A549 (cell line): ENCODE measurements at regions not wholly inside any gene's neighbourhood (a gene's known extent, or its start where the extent isn't known, plus 50 kb on each side); places are given as distances from the start of the nearest gene placed in this dataset.
"Not testable (repeated sequence)": the region's sequence is repeated elsewhere in the genome, so short reads cannot be mapped to it uniquely, and the experiment has no call there.

ENCODE experiments used
- ATAC-seq, 2 experiments: fragments of 200-7000 bp in 1 of 2; fragments of >200 bp in 1 of 2; cut with Nextera tagmentation in 1 of 2; cut with Tn5 transposase in 1 of 2; 3 replicates each; pipeline versions ENCODE4 v1.8.0 to v1.9.1; 2018 to 2020; ENCODE audit warnings: mild to moderate bottlenecking in 1 of 2, moderate library complexity in 1 of 2
- CTCF ChIA-PET: fragments of 300-600 bp; sonication (Branson Sonifier 250); formaldehyde crosslinking; extraction: SDS; loops from one replicate; lab custom pipeline; 2021; ENCODE audit warnings: antibody characterized with exemption, inconsistent platforms; lab: Yijun Ruan, JAX
- POLR2A ChIA-PET: fragments of 350-600 bp; formaldehyde crosslinking; extraction: SDS; loops from one replicate; lab custom pipeline; 2021; ENCODE audit warnings: antibody characterized with exemption, inconsistent platforms; lab: Yijun Ruan, JAX
- DNase-seq, 2 experiments: peaks; one replicate each; pipeline versions ENCODE4 v3.0.0 to v3.0.0-alpha.2; 2011 to 2016; ENCODE audit warnings: low read depth in 1 of 2, low spot score in 1 of 2
- FAIRE-seq: peaks from 2 replicates; lab custom pipeline; 2011; peaks lifted over from hg19 to GRCh38; lab: Jason Lieb, UNC
- H3K27ac ChIP-seq, 2 experiments: fragments of >200 bp; sonication (Bioruptor Twin); formaldehyde crosslinking; 3 replicates each; pipeline ENCODE4 v1.5.1; 2016 to 2017
- H3K4me1 ChIP-seq: fragments of >200 bp; sonication (Bioruptor Twin); formaldehyde crosslinking; 3 replicates; pipeline ENCODE4 v1.6.1; 2016
- H3K4me2 ChIP-seq: fragments of >200 bp; sonication (Bioruptor Twin); formaldehyde crosslinking; 3 replicates; pipeline ENCODE4 v1.6.1; 2016
- H3K4me3 ChIP-seq: fragments of >200 bp; sonication (Bioruptor Twin); formaldehyde crosslinking; 3 replicates; pipeline ENCODE4 v1.5.1; 2016
- H3K9me3 ChIP-seq: fragments of >200 bp; sonication (Bioruptor Twin); formaldehyde crosslinking; 3 replicates; pipeline ENCODE4 v1.6.1; 2016
- CEBPB ChIP-seq, 2 experiments: fragments of >200 bp in 1 of 2; sonication (Bioruptor Twin) in 1 of 2; formaldehyde crosslinking in 1 of 2; IDR thresholded peaks; 2 replicates each; pipeline ENCODE4 v1.6.1; 2012 to 2016
- E2F6 ChIP-seq: IDR thresholded peaks from 2 replicates; pipeline ENCODE4 v1.6.1; 2012; ENCODE audit warnings: low read depth, borderline replicate concordance
- FOXS1 ChIP-seq: fragments of 250-450 bp; sonication (Bioruptor Pico); IDR thresholded peaks from 2 replicates; pipeline ENCODE4 v1.5.0; 2020; ENCODE audit warnings: mild to moderate bottlenecking, moderate library complexity
- GATA3 ChIP-seq: IDR thresholded peaks from 2 replicates; pipeline ENCODE4 v1.6.1; 2012; ENCODE audit warnings: borderline replicate concordance
- HOXA7 ChIP-seq: fragments of 250-450 bp; sonication (Bioruptor Pico); IDR thresholded peaks from 2 replicates; pipeline ENCODE4 v1.5.0; 2020; ENCODE audit warnings: mild to moderate bottlenecking, moderate library complexity
- KDM1A ChIP-seq: fragments of 200-600 bp; sonication (generic); IDR thresholded peaks from 2 replicates; pipeline ENCODE4 v1.6.1; 2016; ENCODE audit warnings: low read depth, mild to moderate bottlenecking
- KDM5A ChIP-seq: fragments of 200-600 bp; sonication (generic); IDR thresholded peaks from 2 replicates; pipeline ENCODE4 v1.6.1; 2016; ENCODE audit warnings: antibody characterized with exemption, mild to moderate bottlenecking
- MAFK ChIP-seq: fragments of 450-650 bp; IDR thresholded peaks from 2 replicates; pipeline ENCODE4 v1.6.1; 2014; ENCODE audit not compliant: partially characterized antibody
- POLR2A ChIP-seq: IDR thresholded peaks from 2 replicates; pipeline ENCODE4 v1.6.1; 2012; ENCODE audit warnings: mild to moderate bottlenecking, low read length
- RARB ChIP-seq: fragments of 250-450 bp; sonication (Bioruptor Pico); IDR thresholded peaks from 2 replicates; pipeline ENCODE4 v1.8.0; 2021; ENCODE audit warnings: mild to moderate bottlenecking, moderate library complexity
- RFX5 ChIP-seq: fragments of 450-650 bp; IDR thresholded peaks from 2 replicates; pipeline ENCODE4 v1.7.1; 2014; ENCODE audit warnings: antibody characterized with exemption, mild to moderate bottlenecking, moderate library complexity
- RNF2 ChIP-seq: fragments of 200-600 bp; sonication (generic); IDR thresholded peaks from 2 replicates; pipeline ENCODE4 v1.6.1; 2016; ENCODE audit warnings: low read depth, mild to moderate bottlenecking, antibody characterized with exemption, moderate library complexity, borderline replicate concordance
- SMC3 ChIP-seq: fragments of >200 bp; sonication (Bioruptor Twin); formaldehyde crosslinking; IDR thresholded peaks from 3 replicates; pipeline ENCODE4 v1.6.1; 2018; ENCODE audit warnings: inconsistent platforms
- SREBF2 ChIP-seq: fragments of 450-650 bp; IDR thresholded peaks from 2 replicates; pipeline ENCODE4 v1.6.1; 2014; ENCODE audit warnings: mild to moderate bottlenecking, moderate library complexity
- TFCP2L1 ChIP-seq: fragments of 250-450 bp; sonication (Bioruptor Pico); IDR thresholded peaks from 2 replicates; pipeline ENCODE4 v1.5.0; 2021; ENCODE audit warnings: mild to moderate bottlenecking
- TP53 ChIP-seq: fragments of 250-450 bp; sonication (Bioruptor Pico); IDR thresholded peaks from 2 replicates; pipeline ENCODE4 v1.5.0; 2021; ENCODE audit warnings: mild to moderate bottlenecking, moderate library complexity
- ZSCAN20 ChIP-seq: fragments of 250-450 bp; sonication (Bioruptor Pico); IDR thresholded peaks from 2 replicates; pipeline ENCODE4 v1.8.0; 2022; ENCODE audit warnings: mild to moderate bottlenecking, moderate library complexity
- WGBS: methylation state at CpG from one replicate; pipeline ENCODE4 v1.1.6; 2017; ENCODE audit errors: missing lambda C conversion rate; 5-methylcytosine and 5-hydroxymethylcytosine counted together
- TF ChIP-seq, protein P1 (sequence below): IDR thresholded peaks from 2 replicates; pipeline ENCODE4 v1.6.1; 2012

GRCh38 chr2:132220589-132220988 lies 58.8 kb upstream of the ANKRD30BL start:
- H3K4me1 ChIP-seq, CTCF ChIA-PET, FAIRE-seq, DNase-seq, H3K27ac ChIP-seq, ATAC-seq, H3K4me2 ChIP-seq, POLR2A ChIA-PET, H3K4me3 ChIP-seq, H3K9me3 ChIP-seq: not testable (repeated sequence)
- 87% methylated on average over 27 of the region's 28 CpGs for WGBS

- H3K9me3 ChIP-seq, H3K4me3 ChIP-seq, ATAC-seq, H3K27ac ChIP-seq, CTCF ChIA-PET, FAIRE-seq, H3K4me1 ChIP-seq, H3K4me2 ChIP-seq, POLR2A ChIA-PET, DNase-seq: not testable (repeated sequence)
- no CpG with 5 or more reads among the region's 30 CpGs for WGBS
Measured at GRCh38 chr2:132221886-132222285, 60.1 kb upstream of the ANKRD30BL start.

GRCh38 chr2:132252191-132252893 lies 90.6 kb upstream of the ANKRD30BL start:
- ATAC-seq (no peak), DNase-seq (no peak), FAIRE-seq (no peak)
- 84% methylated on average over 9 of the region's 38 CpGs for WGBS
- POLR2A ChIA-PET = no interaction called here
- Histone ChIP-seq H3K9me3 (peaks cover 2% of the 10 kb centered on the region; the same call in 1 of the 3 replicates), H3K4me3 (no peak overlapping the region), H3K4me2 (no peak overlapping the region), H3K4me1 (no peaks in the 10 kb centered on the region), H3K27ac (no peak overlapping the region)
- TF ChIP-seq RFX5 = no peak
- no peak for TF ChIP-seq RNF2
- TF ChIP-seq GATA3 = no peak
- no peak for TF ChIP-seq SREBF2
- no peak for TF ChIP-seq RARB (CRISPR knock-in tag)
- TF ChIP-seq TP53 (CRISPR knock-in tag) = no peak
- TF ChIP-seq E2F6 = no peak
- TF ChIP-seq POLR2A = no peak
- TF ChIP-seq SMC3 = no peak
- CTCF ChIA-PET = no interaction called here

DNA sequence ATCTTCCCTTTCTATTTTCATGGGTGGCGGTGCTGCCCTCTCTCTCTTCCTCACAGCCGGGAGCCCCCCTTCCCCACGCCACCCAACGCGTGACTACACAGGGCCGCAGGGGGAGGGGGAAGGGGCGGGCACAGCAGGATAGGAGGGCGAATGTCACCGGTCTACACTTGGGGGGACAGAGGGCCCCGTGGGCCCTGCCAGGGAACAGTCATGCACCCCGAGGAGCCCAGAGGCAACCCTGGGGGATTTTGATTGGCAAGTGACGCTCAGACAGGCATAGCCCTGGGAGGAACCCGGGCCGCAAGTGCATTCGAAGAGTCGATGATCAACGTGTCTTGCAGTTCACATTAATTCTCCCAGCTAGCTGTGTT lies 91.1 kb upstream of the ANKRD30BL start:
- no peak for FAIRE-seq
- Histone ChIP-seq H3K27ac (no peak overlapping the region), H3K4me1 (no peaks in the 10 kb centered on the region), H3K4me2 (no peak overlapping the region), H3K4me3 (no peak overlapping the region), H3K9me3 (peaks cover 2% of the 10 kb centered on the region; the same call in 1 of the 3 replicates)
- ATAC-seq = no peak
- ChIA-PET POLR2A (no interaction called here), CTCF (no interaction called here)
- no peak for TF ChIP-seq CEBPB (IDR thresholded peaks at IDR 0.05)
- TF ChIP-seq KDM1A = no peak
- TF ChIP-seq KDM5A = no peak
- no peak for DNase-seq
- WGBS = 93% methylated on average over 7 of the region's 17 CpGs

DNA sequence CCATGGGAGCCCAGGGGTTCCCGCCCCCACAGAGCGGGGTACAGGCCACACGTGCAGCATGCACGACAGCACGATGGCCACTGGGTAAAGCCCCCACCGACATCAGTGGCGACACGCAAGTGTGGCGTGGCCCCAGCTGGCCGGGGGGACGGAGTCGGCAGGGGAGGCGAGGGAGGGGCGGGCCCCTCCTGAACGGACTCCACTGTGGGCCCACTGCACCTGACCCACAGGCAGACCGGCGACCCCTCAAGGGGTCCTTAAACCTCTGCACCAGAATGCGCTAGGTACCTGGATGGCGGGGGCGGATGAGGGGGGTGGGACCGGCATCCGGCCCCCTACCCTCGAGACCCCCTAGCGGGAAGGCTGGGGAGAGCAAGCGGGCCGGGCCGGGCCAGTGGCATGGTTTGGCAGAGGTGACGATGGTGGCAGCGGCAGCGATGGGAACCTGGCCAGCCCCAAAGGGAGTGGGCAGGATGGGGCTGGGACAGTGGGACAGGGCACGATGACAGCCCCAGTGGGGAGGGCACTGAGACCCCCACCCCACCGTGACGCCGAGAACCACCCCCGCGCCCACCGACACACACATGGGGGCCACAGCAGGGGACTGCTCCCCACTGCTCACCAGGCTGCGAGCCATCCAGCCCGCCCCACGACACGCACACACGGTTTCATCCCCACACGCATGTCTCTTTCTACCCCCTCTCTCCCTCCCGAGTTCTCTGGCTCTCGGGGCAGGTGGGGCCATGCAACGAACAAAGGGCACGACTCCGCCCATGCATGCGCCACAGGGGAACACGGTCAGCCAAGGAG lies 91.9 kb upstream of the ANKRD30BL start:
- no peak for ATAC-seq
- POLR2A ChIA-PET = no interaction called here
- Histone ChIP-seq H3K9me3 (peaks cover 2% of the 10 kb centered on the region; the same call in 1 of the 3 replicates), H3K4me2 (no peak overlapping the region), H3K4me3 (no peak overlapping the region), H3K27ac (no peak overlapping the region), H3K4me1 (no peaks in the 10 kb centered on the region)
- no peak for DNase-seq
- CTCF ChIA-PET = no interaction called here
- 64% methylated on average over 25 of the region's 50 CpGs for WGBS
- FAIRE-seq = no peak
- no peak for TF ChIP-seq SMC3
- no peak for TF ChIP-seq FOXS1 (CRISPR knock-in tag)
- no peak for TF ChIP-seq KDM5A
- TF ChIP-seq RARB (CRISPR knock-in tag) = no peak
- no peak for TF ChIP-seq TP53 (CRISPR knock-in tag)
- TF ChIP-seq MAFK = no peak
- no peak for TF ChIP-seq ZSCAN20
- no peak for TF ChIP-seq HOXA7 (CRISPR knock-in tag)
- TF ChIP-seq TFCP2L1 (CRISPR knock-in tag) = no peak
- TF ChIP-seq, protein P1, sequence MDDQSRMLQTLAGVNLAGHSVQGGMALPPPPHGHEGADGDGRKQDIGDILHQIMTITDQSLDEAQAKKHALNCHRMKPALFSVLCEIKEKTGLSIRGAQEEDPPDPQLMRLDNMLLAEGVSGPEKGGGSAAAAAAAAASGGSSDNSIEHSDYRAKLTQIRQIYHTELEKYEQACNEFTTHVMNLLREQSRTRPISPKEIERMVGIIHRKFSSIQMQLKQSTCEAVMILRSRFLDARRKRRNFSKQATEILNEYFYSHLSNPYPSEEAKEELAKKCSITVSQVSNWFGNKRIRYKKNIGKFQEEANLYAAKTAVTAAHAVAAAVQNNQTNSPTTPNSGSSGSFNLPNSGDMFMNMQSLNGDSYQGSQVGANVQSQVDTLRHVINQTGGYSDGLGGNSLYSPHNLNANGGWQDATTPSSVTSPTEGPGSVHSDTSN = no peak

GRCh38 chr2:132254306-132254919 lies 92.7 kb upstream of the ANKRD30BL start:
- H3K27ac ChIP-seq, H3K4me1 ChIP-seq, FAIRE-seq, H3K9me3 ChIP-seq, POLR2A ChIA-PET, DNase-seq, H3K4me2 ChIP-seq, ATAC-seq, H3K4me3 ChIP-seq: not testable (repeated sequence)
- CTCF ChIA-PET = interaction anchor here (0.6 kb wide), 1 partner anchor 725 kb away, joined by 3 read pairs; no protein-coding TSS in a partner anchor
- 74% methylated on average over 20 of the region's 25 CpGs for WGBS
